ENCODE measurements at regions not wholly inside any gene's neighbourhood (a gene's known extent, or its start where the extent isn't known, plus 50 kb on each side); places are given as distances from the start of the nearest gene placed in this dataset.

- no peak for TF ChIP-seq CTCF (IDR thresholded peaks at IDR 0.05)
- TF ChIP-seq POLR2AphosphoS5 (IDR thresholded peaks at IDR 0.05): no peak
- TF ChIP-seq POLR2A (IDR thresholded peaks at IDR 0.05): no peak
Observed at GRCh38 chr2:221077799-221078198, 494.3 kb downstream of the EPHA4 start.

Data from transverse colon (tissue), 4 donors.